Endothelial cell of umbilical vein (primary cell): ENCODE measurements at regions not wholly inside any gene's neighbourhood (a gene's known extent, or its start where the extent isn't known, plus 50 kb on each side); places are given as distances from the start of the nearest gene placed in this dataset.

Experiments
- BruUV-seq: library from RNA; stranded (reverse); fragments of 400-500 nt; replicated peaks from 2 replicates; lab custom pipeline; 2021; lab: Mats Ljungman, UMichigan
- CTCF ChIA-PET: fragments of 300-600, 350-600 bp; sonication (Branson Sonifier 250); formaldehyde crosslinking; loops from one replicate; lab custom pipeline; 2021; ENCODE audit warnings: antibody characterized with exemption, inconsistent platforms; lab: Charles Lee
- POLR2A ChIA-PET: fragments of 300-600, 350-600 bp; sonication (Branson Sonifier 250); formaldehyde crosslinking; loops from one replicate; lab custom pipeline; 2021; ENCODE audit warnings: antibody characterized with exemption, inconsistent platforms; lab: Charles Lee
- DNase-seq: peaks from one replicate; pipeline ENCODE4 v3.0.0-alpha.2; 2011; ENCODE audit warnings: low read depth, low spot score
- FAIRE-seq: peaks from 2 replicates; lab custom pipeline; 2011; peaks lifted over from hg19 to GRCh38; lab: Jason Lieb, UNC
- H2AFZ ChIP-seq: 2 replicates; pipeline ENCODE4 v1.6.0; 2012; ENCODE audit warnings: low read depth, low read length, control low read depth, inconsistent platforms
- H3K27ac ChIP-seq: 2 replicates; pipeline ENCODE4 v1.5.1; 2011; ENCODE audit warnings: low read depth, mild to moderate bottlenecking, control low read depth, low read length, moderate library complexity; ENCODE audit not compliant: insufficient read depth
- H3K27me3 ChIP-seq, 2 experiments: 2 replicates each; pipeline versions ENCODE4 v1.6.0 to v1.6.1; 2011; ENCODE audit warnings: low read length in 2 of 2, mixed read lengths in 1 of 2; ENCODE audit not compliant: control insufficient read depth in 2 of 2, insufficient read depth in 2 of 2
- H3K36me3 ChIP-seq, 2 experiments: 2 replicates in 1 of 2; 3 replicates in 1 of 2; pipeline ENCODE4 v1.5.1; 2011; ENCODE audit warnings: low read length in 2 of 2, mild to moderate bottlenecking in 1 of 2, moderate library complexity in 1 of 2; ENCODE audit not compliant: control insufficient read depth in 2 of 2, insufficient read depth in 2 of 2; ENCODE audit errors: extremely low read depth in 1 of 2
- H3K4me1 ChIP-seq: 3 replicates; pipeline ENCODE4 v1.5.1; 2011; ENCODE audit warnings: mild to moderate bottlenecking, low read length; ENCODE audit not compliant: control insufficient read depth, insufficient read depth; ENCODE audit errors: extremely low read depth
- H3K4me2 ChIP-seq: 2 replicates; pipeline ENCODE4 v1.6.1; 2011; ENCODE audit warnings: low read length, control low read depth, mixed read lengths; ENCODE audit not compliant: insufficient read depth
- H3K4me3 ChIP-seq, 3 experiments: fragments of 200-600 bp in 1 of 3; sonication (generic), shearing (Covaris generic) in 1 of 3; replicated peaks in 1 of 3; 2 replicates each; pipeline ENCODE4 v1.5.1; 2011 to 2016; ENCODE audit warnings: control low read depth in 3 of 3, low read length in 3 of 3, mild to moderate bottlenecking in 2 of 3, inconsistent platforms in 1 of 3, low read depth in 1 of 3, moderate library complexity in 1 of 3; ENCODE audit not compliant: insufficient read depth in 1 of 3
- H3K79me2 ChIP-seq: 2 replicates; pipeline ENCODE4 v1.6.0; 2012; ENCODE audit warnings: low read length, inconsistent platforms; ENCODE audit not compliant: control insufficient read depth, insufficient read depth
- H3K9ac ChIP-seq: replicated peaks from 2 replicates; pipeline ENCODE3; 2011; ENCODE audit warnings: low read length, control low read depth; ENCODE audit not compliant: insufficient read depth; ENCODE audit errors: extremely low read depth
- H3K9me1 ChIP-seq: replicated peaks from 3 replicates; pipeline ENCODE4 v1.6.0; 2011; ENCODE audit warnings: mild to moderate bottlenecking, low read length; ENCODE audit not compliant: control insufficient read depth, insufficient read depth; ENCODE audit errors: extremely low read depth
- H3K9me3 ChIP-seq: replicated peaks from 2 replicates; pipeline ENCODE4 v1.5.1; 2012; ENCODE audit warnings: low read length, inconsistent platforms; ENCODE audit not compliant: control insufficient read depth, insufficient read depth
- H4K20me1 ChIP-seq: replicated peaks from 2 replicates; pipeline ENCODE3; 2011; ENCODE audit warnings: mild to moderate bottlenecking, low read length; ENCODE audit not compliant: control insufficient read depth, insufficient read depth; ENCODE audit errors: extremely low read depth
- EZH2 ChIP-seq: IDR thresholded peaks from 2 replicates; pipeline ENCODE4 v1.6.1; 2012; ENCODE audit warnings: borderline replicate concordance, low read depth, mild to moderate bottlenecking, moderate library complexity, low read length, inconsistent platforms; ENCODE audit not compliant: severe bottlenecking
- MAX ChIP-seq: IDR thresholded peaks from 2 replicates; pipeline ENCODE4 v1.6.1; 2011; ENCODE audit not compliant: insufficient read depth, insufficient read length
- MYC ChIP-seq: IDR thresholded peaks from one replicate; pipeline ENCODE4 v1.6.1; 2011; ENCODE audit warnings: mild to moderate bottlenecking, low read depth, low read length
- POLR2A ChIP-seq: IDR thresholded peaks from 2 replicates; pipeline ENCODE4 v1.6.1; 2012; ENCODE audit warnings: low read depth, mild to moderate bottlenecking, control low read depth, low read length
- POLR2AphosphoS5 ChIP-seq: IDR thresholded peaks from 2 replicates; pipeline ENCODE4 v1.6.1; 2012; ENCODE audit warnings: low read depth, mild to moderate bottlenecking, control low read depth, low read length, moderate library complexity; ENCODE audit not compliant: insufficient read depth
- dilution Hi-C: fragments of 300-500 bp; cut with MboI; formaldehyde crosslinking; loops from one replicate; pipeline ENCODE4 v1.15.0; 2019; ENCODE audit warnings: low sequenced_read_pairs; ENCODE audit not compliant: extremely low pct_ligation_motif_present
- intact Hi-C: fragments of 100-400 bp; cut with micrococcal nuclease; formaldehyde crosslinking; loops from one replicate; pipeline ENCODE4 v1.10.0; 2022

DNA sequence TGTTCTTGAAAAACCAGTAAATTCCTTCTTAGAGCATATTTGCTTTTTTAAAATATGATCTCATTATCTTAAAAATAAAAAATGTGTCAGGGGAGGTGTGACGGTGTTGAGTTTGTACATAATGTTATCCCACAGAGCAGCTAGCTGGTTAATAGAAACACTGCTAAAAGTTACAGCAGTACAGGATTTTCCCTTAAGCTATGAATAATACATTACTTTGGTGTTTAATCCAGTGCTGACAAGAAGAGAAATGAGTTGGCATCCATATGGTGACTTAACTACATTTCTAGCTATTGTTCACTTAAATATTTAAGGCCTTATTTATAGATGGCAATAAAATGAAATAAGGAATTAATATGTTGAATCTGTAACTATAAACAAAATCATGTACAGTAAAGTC lies 883.1 kb downstream of the CDH18 start:
- POLR2A ChIA-PET: no interaction called here
- dilution Hi-C loops (no loop called here), intact Hi-C loops (no loop called here)
- no peaks in the 10 kb centered on the region for H4K20me1 ChIP-seq
- H3K4me2 ChIP-seq: no peak overlapping the region
- no peak for TF ChIP-seq POLR2AphosphoS5
- no peak for TF ChIP-seq MYC
- no peak for TF ChIP-seq POLR2A
- TF ChIP-seq MAX: no peak
- no peak for TF ChIP-seq EZH2
- no peaks in the 10 kb centered on the region for H3K9me3 ChIP-seq
- H3K36me3 ChIP-seq: no peaks in the 10 kb centered on the region
- no peaks in the 10 kb centered on the region for H3K79me2 ChIP-seq
- H3K9ac ChIP-seq: no peak overlapping the region
- H3K4me1 ChIP-seq: no peaks in the 10 kb centered on the region
- no peak overlapping the region for H3K27ac ChIP-seq
- H3K27me3 ChIP-seq: no peaks in the 10 kb centered on the region
- no peak overlapping the region for H2AFZ ChIP-seq
- FAIRE-seq (no peak), DNase-seq (no peak)
- H3K4me3 ChIP-seq: no peak overlapping the region
- H3K9me1 ChIP-seq: no peaks in the 10 kb centered on the region
- no TSS peak for BruUV-seq
- CTCF ChIA-PET: no interaction called here

DNA sequence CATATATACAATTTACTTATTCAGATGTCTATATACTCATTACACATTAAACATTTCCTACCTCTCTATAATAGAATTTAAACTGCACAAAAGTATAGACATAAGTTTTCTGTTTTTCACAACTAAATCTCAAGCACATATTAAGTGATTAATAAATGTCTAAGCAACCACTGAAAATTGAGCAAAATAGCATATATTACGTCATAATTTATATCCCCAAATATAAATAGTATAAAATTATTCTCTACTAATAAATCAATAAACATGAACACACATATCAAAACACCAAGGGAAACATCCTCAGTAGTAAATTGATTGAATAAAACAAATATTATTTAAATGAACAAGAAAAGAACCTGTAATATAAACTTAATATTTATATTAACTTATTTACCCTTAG lies 865.1 kb downstream of the CDH18 start:
- CTCF ChIA-PET: no interaction called here
- intact Hi-C loops (no loop called here), dilution Hi-C loops (no loop called here)
- Histone ChIP-seq H3K27ac (no peak overlapping the region), H3K9me3 (peaks cover 3% of the 10 kb centered on the region), H2AFZ (no peak overlapping the region), H3K9me1 (no peaks in the 10 kb centered on the region), H3K9ac (no peak overlapping the region), H3K36me3 (no peaks in the 10 kb centered on the region), H3K4me1 (no peaks in the 10 kb centered on the region), H3K4me3 (no peak overlapping the region), H3K27me3 (no peaks in the 10 kb centered on the region), H4K20me1 (no peaks in the 10 kb centered on the region), H3K79me2 (no peaks in the 10 kb centered on the region), H3K4me2 (no peak overlapping the region)
- POLR2A ChIA-PET: no interaction called here
- DNase-seq (no peak), FAIRE-seq (no peak)
- no TSS peak for BruUV-seq
- TF ChIP-seq MYC: no peak
